HG03575 (cell line): ENCODE measurements at regions not wholly inside any gene's neighbourhood (a gene's known extent, or its start where the extent isn't known, plus 50 kb on each side); places are given as distances from the start of the nearest gene placed in this dataset.
A peak's percentile ranks its signal among the peaks of the same experiment; 100 is the strongest.
"Not testable (repeated sequence)": the region's sequence is repeated elsewhere in the genome, so short reads cannot be mapped to it uniquely, and the experiment has no call there.

Experiments used
- ATAC-seq: cut with Tn5 transposase; IDR thresholded peaks from one replicate; pipeline ENCODE4 v1.9.1; 2021; ENCODE audit not compliant: unreplicated experiment, insufficient number of reproducible peaks, low FRiP score; ENCODE audit errors: extremely low read depth

DNA sequence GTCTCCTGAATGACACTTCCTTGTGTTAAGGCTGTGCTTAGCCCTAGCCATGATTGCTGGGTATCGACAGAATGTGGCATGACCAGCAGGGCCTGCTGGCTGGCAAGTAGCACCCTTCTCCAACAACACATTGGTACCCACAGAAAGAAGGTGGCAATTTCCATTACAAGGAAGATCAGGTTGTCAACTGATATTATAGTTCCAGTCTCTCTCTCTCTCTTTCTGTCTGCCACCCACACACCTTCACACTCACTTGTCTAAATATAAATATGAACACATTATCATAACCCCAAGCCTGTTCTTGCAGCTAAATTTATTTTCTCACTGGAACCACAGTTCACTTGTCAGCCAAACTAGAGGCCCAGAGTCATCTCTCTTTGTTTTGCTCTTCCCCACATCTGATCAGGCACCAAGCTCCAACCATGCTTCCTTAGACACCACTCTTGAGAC, 408.1 kb upstream of the PIK3R1 start:
- peak; percentile 74 for ATAC-seq

GRCh38 chr5:67806654-67807438, 408.7 kb upstream of the PIK3R1 start:
- ATAC-seq: no peak

GRCh38 chr5:67805666-67806348, 409.7 kb upstream of the PIK3R1 start:
- no peak for ATAC-seq

- no peak for ATAC-seq
Measured at GRCh38 chr5:67802766-67803165, 412.8 kb upstream of the PIK3R1 start.

DNA sequence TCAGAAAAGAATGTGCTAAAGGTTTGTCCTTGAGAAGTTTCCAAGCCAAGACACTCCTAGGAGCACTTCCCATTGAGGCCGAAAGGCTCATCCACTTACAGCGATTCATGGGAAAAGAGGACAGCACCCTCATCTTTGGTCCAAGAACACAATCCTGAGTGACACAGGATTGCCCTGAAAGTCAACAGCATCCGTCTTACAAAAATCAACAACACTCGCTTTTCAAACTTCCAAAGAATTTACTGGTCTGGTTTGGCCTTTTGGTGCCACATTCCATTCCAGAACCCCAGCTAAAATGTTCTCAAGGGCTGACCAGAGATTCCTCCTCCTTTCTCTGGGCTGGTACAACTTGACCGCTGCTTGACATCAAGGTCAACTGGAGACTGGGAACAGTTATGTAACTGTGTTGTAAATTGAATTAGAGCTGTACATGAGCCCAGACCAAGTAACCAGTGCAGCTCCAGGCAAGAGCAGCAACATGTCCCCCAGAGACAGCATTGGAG, 415.8 kb upstream of the PIK3R1 start:
- ATAC-seq: no peak

GRCh38 chr5:67798470-67798869, 417.1 kb upstream of the PIK3R1 start:
- ATAC-seq: not testable (repeated sequence)

- ATAC-seq: no peak
Measured at GRCh38 chr5:67795781-67796477, 419.6 kb upstream of the PIK3R1 start.

DNA sequence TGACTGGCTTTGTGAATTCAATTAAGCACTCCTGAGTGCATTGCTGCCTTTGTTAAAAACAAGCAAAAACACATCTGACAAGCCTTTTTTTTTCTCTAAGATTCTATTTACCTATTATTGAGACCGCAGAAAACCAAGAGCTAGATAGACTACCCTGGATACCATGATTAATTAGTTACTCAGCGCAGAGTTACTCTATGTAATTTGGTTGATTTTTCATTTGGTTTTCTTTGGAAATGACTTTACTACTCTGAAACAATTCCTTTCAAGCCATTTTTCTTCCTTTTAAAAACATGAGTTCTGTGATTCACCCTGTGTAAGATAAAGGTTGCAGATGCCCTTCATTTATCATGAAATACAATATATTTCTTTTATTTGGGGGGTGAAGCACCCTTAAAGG, 421.6 kb upstream of the PIK3R1 start:
- ATAC-seq: no peak

DNA sequence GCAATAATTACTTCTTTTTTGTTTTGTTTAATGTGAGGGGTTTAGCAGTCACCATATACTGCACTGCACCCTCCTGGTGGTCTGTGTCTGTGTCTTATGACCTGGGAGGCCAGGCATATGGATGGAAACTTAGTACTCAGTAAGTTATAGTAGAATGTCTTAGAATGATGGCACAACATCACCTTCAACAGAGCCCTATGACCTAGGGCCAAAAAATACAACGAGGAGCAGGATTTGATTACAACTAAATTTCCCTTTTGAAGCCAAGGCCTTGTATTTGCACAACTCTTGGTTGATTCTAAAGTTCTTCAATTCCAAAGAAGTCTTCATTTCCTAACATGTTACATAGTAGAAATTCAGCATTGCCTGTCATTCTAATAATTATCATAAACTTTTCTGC, 422.1 kb upstream of the PIK3R1 start:
- no peak for ATAC-seq

DNA sequence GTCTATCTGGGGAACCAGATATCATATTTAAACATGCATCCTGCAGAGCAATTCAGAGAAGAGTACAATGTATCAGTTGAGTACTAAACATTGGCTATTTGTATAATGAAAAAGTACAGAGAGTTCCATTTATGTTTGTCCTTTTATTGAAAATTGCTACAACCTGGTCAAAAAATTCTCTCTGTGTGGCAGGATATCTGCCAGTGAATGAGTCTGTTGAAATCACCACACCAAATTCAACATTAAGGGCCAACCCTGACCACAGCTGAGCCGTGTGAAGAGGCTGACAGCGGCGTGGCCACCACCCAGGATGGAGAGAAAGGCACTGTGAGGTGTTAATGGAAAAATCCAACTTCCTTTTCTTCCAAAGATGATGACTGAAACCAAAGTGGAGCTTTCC, 422.7 kb upstream of the PIK3R1 start:
- no peak for ATAC-seq

- ATAC-seq: no peak
Measured at GRCh38 chr5:67790390-67790789, 425.2 kb upstream of the PIK3R1 start.

GRCh38 chr5:67779893-67780623, 435.5 kb upstream of the PIK3R1 start:
- not testable (repeated sequence) for ATAC-seq

- no peak for ATAC-seq
Measured at GRCh38 chr5:67774786-67775185, 440.8 kb upstream of the PIK3R1 start.

DNA sequence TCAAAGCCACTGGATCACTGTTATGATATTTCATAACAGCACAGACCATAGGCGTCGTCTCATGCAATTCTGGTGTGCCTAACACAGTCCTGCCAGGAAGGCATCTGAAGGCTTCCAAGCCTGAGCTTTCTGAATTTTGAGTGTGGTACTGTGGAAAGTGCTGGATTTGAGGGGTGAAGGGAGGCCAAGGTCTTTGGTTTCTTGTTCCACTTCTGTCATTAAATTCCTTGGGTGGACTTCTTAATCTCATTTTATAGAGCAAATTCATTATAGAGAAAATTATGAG, 441.3 kb upstream of the PIK3R1 start:
- no peak for ATAC-seq

- ATAC-seq: no peak
Measured at GRCh38 chr5:67773411-67774266, 441.9 kb upstream of the PIK3R1 start.

DNA sequence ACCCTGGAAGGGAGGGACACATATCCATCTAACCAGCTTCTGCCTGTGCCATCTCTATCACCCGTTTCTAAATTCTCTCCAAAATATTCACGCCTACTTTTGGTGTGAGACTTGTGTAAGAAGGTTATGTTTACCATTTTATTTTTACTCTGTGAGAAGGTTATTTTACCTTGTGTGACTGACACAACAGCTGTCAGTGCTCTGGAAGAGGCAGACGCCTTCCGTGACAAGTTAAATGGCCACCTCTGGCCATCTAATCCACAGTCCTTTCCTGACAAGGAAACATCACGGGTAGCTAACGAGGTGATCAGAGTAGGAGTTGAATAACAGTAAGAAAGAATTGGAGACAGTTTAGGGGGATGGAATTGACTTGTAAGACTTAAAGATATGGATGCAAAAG, 443.8 kb upstream of the PIK3R1 start:
- no peak for ATAC-seq

GRCh38 chr5:67771221-67771620, 444.3 kb upstream of the PIK3R1 start:
- no peak for ATAC-seq

DNA sequence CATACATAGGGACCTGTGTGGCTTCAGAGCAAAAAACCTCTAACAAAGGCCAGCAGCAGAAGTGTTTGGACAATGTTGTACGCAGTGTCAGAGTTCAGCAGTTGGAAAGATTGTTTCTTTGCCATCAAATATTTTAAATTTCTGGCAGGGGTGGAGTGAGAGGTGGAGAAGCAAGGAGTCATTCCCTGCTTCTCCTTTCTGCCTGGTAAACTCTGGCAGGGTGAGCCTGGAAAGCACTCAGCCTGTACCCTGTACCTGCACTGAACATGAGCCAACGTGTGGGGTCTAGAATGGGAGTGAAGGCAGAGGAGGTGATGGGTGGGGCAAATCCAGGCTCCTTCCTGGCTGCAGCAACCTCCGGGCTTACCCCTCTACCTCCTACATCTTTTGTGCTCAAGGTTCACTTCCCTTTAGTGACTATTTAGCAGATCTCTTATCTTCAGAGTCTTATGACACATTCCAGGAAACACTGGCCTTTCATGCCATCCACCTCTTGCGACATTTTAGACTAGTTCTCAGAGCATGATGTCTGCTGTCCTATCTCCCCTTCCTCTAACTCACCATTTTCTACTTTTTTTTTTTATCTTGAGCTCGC, 445.0 kb upstream of the PIK3R1 start:
- no peak for ATAC-seq
